H1 (cell line): ENCODE measurements at regions not wholly inside any gene's neighbourhood (a gene's known extent, or its start where the extent isn't known, plus 50 kb on each side); places are given as distances from the start of the nearest gene placed in this dataset.

ENCODE experiments used
- CEBPB ChIP-seq: IDR thresholded peaks from 2 replicates; pipeline ENCODE4 v1.6.1; 2012; ENCODE audit warnings: low read depth, low read length
- EGR1 ChIP-seq: IDR thresholded peaks from 2 replicates; pipeline ENCODE4 v1.6.1; 2011; ENCODE audit warnings: low read depth, low read length, borderline replicate concordance
- EP300 ChIP-seq, 2 experiments: IDR thresholded peaks; 1 replicate in 1 of 2; 2 replicates in 1 of 2; pipeline ENCODE4 v1.6.1; 2011 to 2012; ENCODE audit warnings: low read depth in 2 of 2, low read length in 2 of 2, mild to moderate bottlenecking in 2 of 2, borderline replicate concordance in 1 of 2, inconsistent platforms in 1 of 2, moderate library complexity in 1 of 2
- EZH2 ChIP-seq: fragments of 200-600 bp; sonication (generic); IDR thresholded peaks from 2 replicates; pipeline ENCODE4 v1.7.1; 2012; ENCODE audit warnings: low read depth, mild to moderate bottlenecking, moderate library complexity, low read length, inconsistent platforms; ENCODE audit not compliant: severe bottlenecking
- TF ChIP-seq, protein P1 (sequence below), 3 experiments: IDR thresholded peaks; 1 replicate in 2 of 3; 2 replicates in 1 of 3; pipeline versions ENCODE4 v1.5.1 to v1.6.1; 2011; ENCODE audit warnings: low read length in 3 of 3, mild to moderate bottlenecking in 3 of 3, inconsistent platforms in 2 of 3, low read depth in 1 of 3, moderate library complexity in 1 of 3; ENCODE audit not compliant: insufficient read depth in 1 of 3; ENCODE audit errors: control extremely low read depth in 1 of 3
- TF ChIP-seq, protein P2 (sequence below): IDR thresholded peaks from 2 replicates; pipeline ENCODE4 v1.6.1; 2012; ENCODE audit warnings: low read length, inconsistent platforms
- TF ChIP-seq, protein P3 (sequence below): IDR thresholded peaks from 2 replicates; pipeline ENCODE4 v1.6.1; 2011; ENCODE audit warnings: low read length, improper control_type of control experiment
- TF ChIP-seq, protein P4 (sequence below): IDR thresholded peaks from 2 replicates; pipeline ENCODE4 v1.6.1; 2012; ENCODE audit warnings: inconsistent platforms

DNA sequence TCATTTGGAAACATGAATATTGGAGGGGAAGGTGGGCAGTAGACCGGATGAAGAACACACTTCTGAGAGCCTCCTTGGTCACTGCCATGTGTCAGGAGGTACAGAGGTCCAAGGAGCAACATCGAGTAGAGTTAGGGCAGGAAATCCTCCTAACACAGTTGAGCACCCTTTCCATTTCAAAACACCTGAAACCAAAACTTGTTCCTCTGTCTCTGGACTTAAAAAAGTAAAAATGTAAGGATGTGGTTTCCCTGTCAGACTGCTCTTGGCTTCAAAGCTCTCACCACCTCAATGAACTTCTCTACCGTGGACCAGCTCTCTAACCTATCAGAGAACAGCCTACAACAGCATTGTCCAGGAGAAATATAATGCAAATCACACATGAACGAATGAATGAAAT, 573.9 kb downstream of the NOVA1 start:
- TF ChIP-seq, protein P1, sequence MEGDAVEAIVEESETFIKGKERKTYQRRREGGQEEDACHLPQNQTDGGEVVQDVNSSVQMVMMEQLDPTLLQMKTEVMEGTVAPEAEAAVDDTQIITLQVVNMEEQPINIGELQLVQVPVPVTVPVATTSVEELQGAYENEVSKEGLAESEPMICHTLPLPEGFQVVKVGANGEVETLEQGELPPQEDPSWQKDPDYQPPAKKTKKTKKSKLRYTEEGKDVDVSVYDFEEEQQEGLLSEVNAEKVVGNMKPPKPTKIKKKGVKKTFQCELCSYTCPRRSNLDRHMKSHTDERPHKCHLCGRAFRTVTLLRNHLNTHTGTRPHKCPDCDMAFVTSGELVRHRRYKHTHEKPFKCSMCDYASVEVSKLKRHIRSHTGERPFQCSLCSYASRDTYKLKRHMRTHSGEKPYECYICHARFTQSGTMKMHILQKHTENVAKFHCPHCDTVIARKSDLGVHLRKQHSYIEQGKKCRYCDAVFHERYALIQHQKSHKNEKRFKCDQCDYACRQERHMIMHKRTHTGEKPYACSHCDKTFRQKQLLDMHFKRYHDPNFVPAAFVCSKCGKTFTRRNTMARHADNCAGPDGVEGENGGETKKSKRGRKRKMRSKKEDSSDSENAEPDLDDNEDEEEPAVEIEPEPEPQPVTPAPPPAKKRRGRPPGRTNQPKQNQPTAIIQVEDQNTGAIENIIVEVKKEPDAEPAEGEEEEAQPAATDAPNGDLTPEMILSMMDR (IDR thresholded peaks at IDR 0.05; ENCODE audit: control extremely low read depth in 1 of 3, insufficient read depth in 1 of 3, low read depth in 1 of 3, low read length in 3 of 3) = no peak
- TF ChIP-seq, protein P2, sequence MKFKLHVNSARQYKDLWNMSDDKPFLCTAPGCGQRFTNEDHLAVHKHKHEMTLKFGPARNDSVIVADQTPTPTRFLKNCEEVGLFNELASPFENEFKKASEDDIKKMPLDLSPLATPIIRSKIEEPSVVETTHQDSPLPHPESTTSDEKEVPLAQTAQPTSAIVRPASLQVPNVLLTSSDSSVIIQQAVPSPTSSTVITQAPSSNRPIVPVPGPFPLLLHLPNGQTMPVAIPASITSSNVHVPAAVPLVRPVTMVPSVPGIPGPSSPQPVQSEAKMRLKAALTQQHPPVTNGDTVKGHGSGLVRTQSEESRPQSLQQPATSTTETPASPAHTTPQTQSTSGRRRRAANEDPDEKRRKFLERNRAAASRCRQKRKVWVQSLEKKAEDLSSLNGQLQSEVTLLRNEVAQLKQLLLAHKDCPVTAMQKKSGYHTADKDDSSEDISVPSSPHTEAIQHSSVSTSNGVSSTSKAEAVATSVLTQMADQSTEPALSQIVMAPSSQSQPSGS = no peak
- TF ChIP-seq EZH2 = no peak
- TF ChIP-seq, protein P3, sequence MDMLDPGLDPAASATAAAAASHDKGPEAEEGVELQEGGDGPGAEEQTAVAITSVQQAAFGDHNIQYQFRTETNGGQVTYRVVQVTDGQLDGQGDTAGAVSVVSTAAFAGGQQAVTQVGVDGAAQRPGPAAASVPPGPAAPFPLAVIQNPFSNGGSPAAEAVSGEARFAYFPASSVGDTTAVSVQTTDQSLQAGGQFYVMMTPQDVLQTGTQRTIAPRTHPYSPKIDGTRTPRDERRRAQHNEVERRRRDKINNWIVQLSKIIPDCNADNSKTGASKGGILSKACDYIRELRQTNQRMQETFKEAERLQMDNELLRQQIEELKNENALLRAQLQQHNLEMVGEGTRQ = no peak
- TF ChIP-seq EP300 (IDR thresholded peaks at IDR 0.05; ENCODE audit: borderline replicate concordance in 1 of 2, low read depth in 2 of 2, low read length in 2 of 2) = no peak
- TF ChIP-seq CEBPB = no peak
- TF ChIP-seq, protein P4, sequence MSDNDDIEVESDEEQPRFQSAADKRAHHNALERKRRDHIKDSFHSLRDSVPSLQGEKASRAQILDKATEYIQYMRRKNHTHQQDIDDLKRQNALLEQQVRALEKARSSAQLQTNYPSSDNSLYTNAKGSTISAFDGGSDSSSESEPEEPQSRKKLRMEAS = no peak
- TF ChIP-seq EGR1 = no peak
